ENCODE measurements at regions not wholly inside any gene's neighbourhood (a gene's known extent, or its start where the extent isn't known, plus 50 kb on each side); places are given as distances from the start of the nearest gene placed in this dataset.

DNA sequence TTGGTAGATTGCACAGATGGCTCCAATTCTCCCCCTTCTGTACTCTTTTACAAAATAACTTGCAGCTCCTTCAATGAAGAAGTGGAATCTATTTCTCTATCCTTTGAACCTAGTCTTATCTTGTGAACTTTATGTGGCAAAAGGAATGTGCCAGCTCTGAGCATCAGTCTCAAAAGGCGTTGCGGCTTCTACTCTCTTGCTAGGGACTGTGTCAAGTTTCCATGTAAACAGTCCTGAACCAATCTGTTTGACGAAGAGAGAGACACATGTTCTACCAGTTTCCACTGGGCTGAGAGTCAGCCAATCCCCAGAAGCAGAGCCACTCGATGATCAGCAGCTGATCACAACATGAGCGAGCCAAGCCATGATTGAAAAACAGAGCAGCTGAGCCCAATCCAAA lies 439.7 kb upstream of the SETBP1 start:
- H3K9ac ChIP-seq, result no peak overlapping the region
- no peak overlapping the region for H3K4me3 ChIP-seq
- Mint-ChIP-seq H3K36me3 (no peaks in the 10 kb centered on the region), H3K4me3 (no peak overlapping the region), H3K27ac (no peak overlapping the region), H3K27me3 (ENCODE audit: insufficient read depth, low read depth) (no peaks in the 10 kb centered on the region), H3K9me3 (no peaks in the 10 kb centered on the region), H3K4me1 (no peaks in the 10 kb centered on the region)
- no peaks in the 10 kb centered on the region for H4K20me1 ChIP-seq (ENCODE audit: low read depth)
- no peaks in the 10 kb centered on the region for H3F3A ChIP-seq (ENCODE audit: low read depth)
- no peak for TF ChIP-seq EZH2 (IDR thresholded peaks at IDR 0.05)
- TF ChIP-seq CTCF (IDR thresholded peaks at IDR 0.05), result no peak
- no peak for TF ChIP-seq EZH2phosphoT487 (IDR thresholded peaks at IDR 0.05)
- H3K27ac ChIP-seq, result no peak overlapping the region
- H2AFZ ChIP-seq (replicated peaks), result no peak overlapping the region
- DNase-seq (ENCODE audit: low spot score), result no peak
- H3K36me3 ChIP-seq, result no peaks in the 10 kb centered on the region
- no peak overlapping the region for H3K4me2 ChIP-seq
- no peaks in the 10 kb centered on the region for H3K79me2 ChIP-seq (ENCODE audit: low read depth)
- H3K4me1 ChIP-seq, result no peaks in the 10 kb centered on the region
- H3K27me3 ChIP-seq, result no peaks in the 10 kb centered on the region
- no peaks in the 10 kb centered on the region for H3K9me3 ChIP-seq (ENCODE audit: low read depth)

DNA sequence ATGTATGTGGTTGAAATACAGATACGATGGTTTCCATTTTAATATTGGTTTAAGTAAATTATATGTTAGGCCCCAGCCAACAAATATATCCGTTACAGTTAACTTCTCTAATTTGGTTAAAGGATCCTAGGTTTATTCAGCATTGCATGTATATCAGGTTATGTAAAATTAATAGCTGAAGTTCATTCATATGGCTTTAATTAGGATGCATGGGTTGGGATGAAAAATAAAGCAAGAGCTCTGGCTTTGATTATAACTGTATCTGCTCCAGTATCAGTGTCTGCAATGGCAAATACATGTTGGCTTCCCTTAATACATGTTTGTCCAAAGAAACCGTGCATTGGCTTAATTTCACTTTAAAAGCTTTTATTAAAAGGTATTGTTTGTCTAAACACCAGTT lies 435.7 kb upstream of the SETBP1 start:
- TF ChIP-seq CTCF (IDR thresholded peaks at IDR 0.05) (no peak), EZH2phosphoT487 (IDR thresholded peaks at IDR 0.05) (no peak), EZH2 (IDR thresholded peaks at IDR 0.05) (no peak)
- H3K27ac ChIP-seq, result no peak overlapping the region

GRCh38 chr18:44246001-44246400 lies 434.7 kb upstream of the SETBP1 start:
- Mint-ChIP-seq H3K4me3 (no peak overlapping the region), H3K36me3 (no peaks in the 10 kb centered on the region), H3K9me3 (no peaks in the 10 kb centered on the region), H3K4me1 (peaks cover 2% of the 10 kb centered on the region), H3K27ac (no peak overlapping the region), H3K27me3 (ENCODE audit: insufficient read depth, low read depth) (no peaks in the 10 kb centered on the region)
- Histone ChIP-seq H3K79me2 (ENCODE audit: low read depth) (no peaks in the 10 kb centered on the region), H3K9me3 (ENCODE audit: low read depth) (no peaks in the 10 kb centered on the region), H3F3A (ENCODE audit: low read depth) (no peaks in the 10 kb centered on the region), H3K36me3 (no peaks in the 10 kb centered on the region), H4K20me1 (ENCODE audit: low read depth) (no peaks in the 10 kb centered on the region), H3K27ac (no peak overlapping the region), H3K9ac (no peak overlapping the region), H3K4me3 (no peak overlapping the region), H2AFZ (replicated peaks) (no peak overlapping the region), H3K4me1 (no peaks in the 10 kb centered on the region), H3K4me2 (no peak overlapping the region), H3K27me3 (no peaks in the 10 kb centered on the region)
- TF ChIP-seq EZH2 (IDR thresholded peaks at IDR 0.05), result no peak
- no peak for TF ChIP-seq EZH2phosphoT487 (IDR thresholded peaks at IDR 0.05)
- no peak for TF ChIP-seq CTCF (IDR thresholded peaks at IDR 0.05)
- DNase-seq (ENCODE audit: low spot score), result peak; percentile 14

More for the DNA sequence above, 435.7 kb upstream of the SETBP1 start:
- H3K27ac Mint-ChIP-seq, result no peak overlapping the region
- Histone ChIP-seq H4K20me1 (ENCODE audit: low read depth) (no peaks in the 10 kb centered on the region), H3K4me1 (no peaks in the 10 kb centered on the region), H3K79me2 (ENCODE audit: low read depth) (no peaks in the 10 kb centered on the region), H3F3A (ENCODE audit: low read depth) (no peaks in the 10 kb centered on the region), H3K27me3 (no peaks in the 10 kb centered on the region), H3K4me2 (no peak overlapping the region), H3K4me3 (no peak overlapping the region), H3K36me3 (no peaks in the 10 kb centered on the region), H2AFZ (replicated peaks) (no peak overlapping the region), H3K9me3 (ENCODE audit: low read depth) (no peaks in the 10 kb centered on the region), H3K9ac (no peak overlapping the region)
- no peaks in the 10 kb centered on the region for H3K36me3 Mint-ChIP-seq
- H3K9me3 Mint-ChIP-seq, result no peaks in the 10 kb centered on the region
- H3K4me3 Mint-ChIP-seq, result no peak overlapping the region
- no peaks in the 10 kb centered on the region for H3K27me3 Mint-ChIP-seq (ENCODE audit: insufficient read depth, low read depth)
- no peak for DNase-seq (ENCODE audit: low spot score)
- peaks cover 2% of the 10 kb centered on the region for H3K4me1 Mint-ChIP-seq

Data from neural progenitor cell (in vitro differentiated cells).